Right atrium auricular region (tissue), 2 donors: ENCODE measurements at regions not wholly inside any gene's neighbourhood (a gene's known extent, or its start where the extent isn't known, plus 50 kb on each side); places are given as distances from the start of the nearest gene placed in this dataset.

Source experiments
- DNase-seq: peaks from one replicate; pipeline ENCODE4 v3.0.0-alpha.2; 2019; ENCODE audit warnings: low spot score
- H3K27ac ChIP-seq, 2 donors: fragments of 200-600 bp; sonication (generic); 1 replicate in 1 of 2; 2 replicates in 1 of 2; pipeline ENCODE4 v1.5.1; 2016 to 2019
- H3K27me3 ChIP-seq, 2 donors: fragments of 200-600 bp; sonication (generic); one replicate each; pipeline versions ENCODE4 v1.5.1 to v1.6.0; 2017 to 2019
- H3K36me3 ChIP-seq: fragments of 200-600 bp; sonication (generic); one replicate; pipeline ENCODE4 v1.5.1; 2016
- H3K4me1 ChIP-seq, 2 donors: fragments of 200-600 bp; sonication (generic); one replicate each; pipeline versions ENCODE4 v1.5.1 to v1.6.0; 2017 to 2019
- H3K4me3 ChIP-seq, 2 donors: fragments of 200-600 bp; sonication (generic); 1 replicate in 1 of 2; 2 replicates in 1 of 2; pipeline ENCODE4 v1.5.1; 2017 to 2019; ENCODE audit warnings: mild to moderate bottlenecking in 1 of 2, moderate library complexity in 1 of 2
- H3K9me3 ChIP-seq, 2 donors: fragments of 200-600 bp; sonication (generic); one replicate each; pipeline ENCODE4 v1.5.1; 2019
- CTCF ChIP-seq, 2 donors: fragments of 200-600 bp; sonication (generic); IDR thresholded peaks; one replicate each; pipeline ENCODE4 v1.5.1; 2019; ENCODE audit warnings: antibody characterized with exemption in 2 of 2

GRCh38 chr6:95698271-95698670 lies 120.9 kb downstream of the MANEA start:
- TF ChIP-seq CTCF (IDR thresholded peaks at IDR 0.05), result no peak
- DNase-seq, result no peak
- H3K9me3 ChIP-seq, result no peaks in the 10 kb centered on the region
- H3K27ac ChIP-seq, result no peak overlapping the region
- no peak overlapping the region for H3K4me3 ChIP-seq
- no peaks in the 10 kb centered on the region for H3K36me3 ChIP-seq
- no peaks in the 10 kb centered on the region for H3K4me1 ChIP-seq
- no peaks in the 10 kb centered on the region for H3K27me3 ChIP-seq

DNA sequence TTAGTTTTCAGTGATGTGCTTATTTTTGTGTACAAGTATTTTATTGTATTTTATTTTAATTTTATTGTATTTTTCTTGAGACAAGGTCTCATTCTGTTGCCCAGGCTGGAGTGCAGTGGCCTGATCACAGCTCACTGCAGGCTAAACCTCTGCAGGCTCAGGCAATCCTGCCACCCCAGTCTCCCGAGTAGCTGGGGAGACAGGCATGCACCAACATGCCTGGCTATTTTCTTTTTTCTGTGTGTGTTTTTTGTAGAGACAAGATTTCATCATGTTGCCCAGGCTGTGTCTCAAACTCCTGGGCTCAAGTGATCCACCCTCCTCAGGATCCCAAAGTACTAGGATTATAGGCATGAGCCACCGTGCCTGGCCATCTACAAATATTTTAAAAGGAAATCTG lies 146.3 kb downstream of the MANEA start:
- no peak for TF ChIP-seq CTCF (IDR thresholded peaks at IDR 0.05)
- peaks cover 0 to 5% of the 10 kb centered on the region in 2 donors for H3K9me3 ChIP-seq
- H3K27me3 ChIP-seq, result no peaks in the 10 kb centered on the region
- no peaks in the 10 kb centered on the region for H3K36me3 ChIP-seq
- H3K4me3 ChIP-seq, result no peak overlapping the region
- no peaks in the 10 kb centered on the region for H3K4me1 ChIP-seq
- DNase-seq, result no peak
- H3K27ac ChIP-seq, result no peak overlapping the region

- Histone ChIP-seq H3K27ac (no peak overlapping the region), H3K4me1 (no peaks in the 10 kb centered on the region), H3K9me3 (peaks cover 0 to 4% of the 10 kb centered on the region in 2 donors), H3K27me3 (no peaks in the 10 kb centered on the region), H3K4me3 (no peak overlapping the region), H3K36me3 (no peaks in the 10 kb centered on the region)
- DNase-seq, result no peak
- no peak for TF ChIP-seq CTCF (IDR thresholded peaks at IDR 0.05)
Observed at GRCh38 chr6:95725344-95725743, 148.0 kb downstream of the MANEA start.

DNA sequence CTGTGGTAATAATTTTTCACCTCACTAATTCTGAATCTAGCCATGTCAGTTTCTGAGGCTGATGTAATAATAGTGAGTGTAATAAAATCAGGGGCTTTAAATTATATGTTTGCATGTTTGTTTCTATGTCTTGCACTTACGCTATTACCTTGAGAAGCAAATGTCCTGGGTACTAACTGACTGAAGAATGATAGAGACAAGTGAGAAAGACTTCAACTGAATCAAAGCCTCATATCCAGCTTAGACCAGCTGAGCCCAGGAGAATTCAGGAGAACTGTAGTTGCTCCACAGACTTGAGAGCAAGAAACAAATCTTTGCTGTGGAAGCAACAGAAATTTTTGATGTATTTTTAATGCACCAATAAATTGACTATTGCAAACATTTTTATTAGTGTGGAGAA lies 162.8 kb downstream of the MANEA start:
- Histone ChIP-seq H3K4me1 (no peaks in the 10 kb centered on the region), H3K27me3 (no peaks in the 10 kb centered on the region), H3K27ac (no peak overlapping the region), H3K9me3 (no peaks in the 10 kb centered on the region), H3K4me3 (no peak overlapping the region), H3K36me3 (no peaks in the 10 kb centered on the region)
- TF ChIP-seq CTCF (IDR thresholded peaks at IDR 0.05), result no peak
- DNase-seq, result no peak

GRCh38 chr6:95741045-95741444 lies 163.7 kb downstream of the MANEA start:
- Histone ChIP-seq H3K4me3 (no peak overlapping the region), H3K4me1 (no peaks in the 10 kb centered on the region), H3K27me3 (no peaks in the 10 kb centered on the region), H3K36me3 (no peaks in the 10 kb centered on the region), H3K9me3 (no peaks in the 10 kb centered on the region), H3K27ac (no peak overlapping the region)
- no peak for TF ChIP-seq CTCF (IDR thresholded peaks at IDR 0.05)
- DNase-seq, result no peak

DNA sequence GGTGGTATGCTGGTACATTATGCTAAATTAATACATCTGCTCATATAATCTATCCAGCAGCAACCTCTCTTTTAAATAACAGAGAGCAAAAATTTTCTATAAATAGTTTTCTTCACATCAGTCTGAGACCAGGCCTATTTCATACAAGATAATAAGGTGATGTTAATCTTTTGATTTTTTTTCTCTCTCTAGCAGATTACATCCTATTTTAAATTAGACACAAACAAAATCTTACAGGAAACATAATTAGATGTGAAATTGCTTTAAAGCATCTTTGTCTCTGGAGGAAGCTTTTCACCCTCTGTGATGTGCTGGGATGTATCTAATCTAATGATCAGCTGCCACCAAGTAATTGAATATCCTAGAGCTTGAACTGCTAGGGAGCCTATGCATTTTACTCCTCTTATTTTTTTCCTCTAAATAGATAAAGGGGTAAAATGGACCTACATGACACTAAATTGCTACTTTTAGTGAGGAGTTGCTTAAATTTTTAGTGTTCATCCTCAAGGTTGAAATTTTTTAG lies 165.5 kb downstream of the MANEA start:
- Histone ChIP-seq H3K27ac (no peak overlapping the region), H3K4me3 (no peak overlapping the region), H3K36me3 (no peaks in the 10 kb centered on the region), H3K9me3 (no peaks in the 10 kb centered on the region), H3K4me1 (no peaks in the 10 kb centered on the region), H3K27me3 (no peaks in the 10 kb centered on the region)
- TF ChIP-seq CTCF (IDR thresholded peaks at IDR 0.05), result no peak
- DNase-seq, result no peak
